K562 (cell line): ENCODE measurements at regions not wholly inside any gene's neighbourhood (a gene's known extent, or its start where the extent isn't known, plus 50 kb on each side); places are given as distances from the start of the nearest gene placed in this dataset.

ENCODE experiments used
- CLOCK ChIP-seq: fragments of 250-450 bp; sonication (Bioruptor Pico); IDR thresholded peaks from 2 replicates; pipeline ENCODE4 v1.4.0; 2020; ENCODE audit warnings: mild to moderate bottlenecking, moderate library complexity, borderline replicate concordance
- CTCF ChIP-seq, 3 experiments: IDR thresholded peaks in 2 of 3; conservative IDR thresholded peaks in 1 of 3; 2 replicates each; pipeline ENCODE4 v1.5.1; 2011 to 2012; ENCODE audit warnings: low read length in 3 of 3, mild to moderate bottlenecking in 3 of 3, control low read depth in 2 of 3, improper control_type of control experiment in 1 of 3, inconsistent platforms in 1 of 3, low read depth in 1 of 3, mixed read lengths in 1 of 3, moderate library complexity in 1 of 3; ENCODE audit not compliant: insufficient read depth in 2 of 3
- ELF2 ChIP-seq: fragments of 250-450 bp; sonication (Bioruptor Pico); IDR thresholded peaks from 2 replicates; pipeline ENCODE4 v1.5.0; 2021; ENCODE audit warnings: mild to moderate bottlenecking
- HDAC8 ChIP-seq: fragments of 450-650 bp; IDR thresholded peaks from 2 replicates; pipeline ENCODE4 v1.6.1; 2016; ENCODE audit warnings: mild to moderate bottlenecking, missing genetic modification characterization, moderate library complexity, missing compliant biosample characterization
- POLR2A ChIP-seq: fragments of 450-650 bp; conservative IDR thresholded peaks from 2 replicates; pipeline ENCODE4 v1.6.1; 2016
- SAFB ChIP-seq: fragments of 200-400 bp; formaldehyde crosslinking; IDR thresholded peaks from 2 replicates; pipeline ENCODE4 v1.6.1; 2017; ENCODE audit warnings: low read depth, low read length, borderline replicate concordance
- SIX5 ChIP-seq, 2 experiments: IDR thresholded peaks; 2 replicates each; pipeline ENCODE4 v1.6.1; 2011; ENCODE audit warnings: low read length in 2 of 2, borderline replicate concordance in 1 of 2, low read depth in 1 of 2, mild to moderate bottlenecking in 1 of 2, moderate library complexity in 1 of 2; ENCODE audit not compliant: insufficient read depth in 1 of 2
- ZKSCAN8 ChIP-seq: fragments of 200-800 bp; sonication (Bioruptor generic); IDR thresholded peaks from 2 replicates; pipeline ENCODE4 v1.6.1; 2016; ENCODE audit warnings: missing genetic modification characterization, missing compliant biosample characterization
- ZNF274 ChIP-seq: IDR thresholded peaks from 2 replicates; pipeline ENCODE4 v1.6.1; 2011; ENCODE audit warnings: low read depth, mild to moderate bottlenecking, low read length, moderate library complexity, borderline replicate concordance
- ZNF280A ChIP-seq: fragments of 450-650 bp; IDR thresholded peaks from 2 replicates; pipeline ENCODE4 v1.6.1; 2018; ENCODE audit warnings: mild to moderate bottlenecking, low read depth; ENCODE audit not compliant: partially characterized antibody
- ZNF668 ChIP-seq: fragments of 250-450 bp; sonication (Bioruptor Pico); IDR thresholded peaks from 2 replicates; pipeline ENCODE4 v1.8.0; 2022; ENCODE audit warnings: mild to moderate bottlenecking, inconsistent platforms

GRCh38 chr20:40535816-40536215 lies 153.2 kb downstream of the MAFB start:
- TF ChIP-seq CTCF (IDR thresholded peaks at IDR 0.05 in 2 of 3, conservative IDR thresholded peaks at IDR 0.05 in 1 of 3; ENCODE audit: insufficient read depth in 2 of 3, low read depth in 1 of 3, low read length in 3 of 3) = no peak
- no peak for TF ChIP-seq ZNF668 (CRISPR knock-in tag)
- no peak for TF ChIP-seq ZKSCAN8
- no peak for TF ChIP-seq POLR2A
- TF ChIP-seq CLOCK = no peak
- no peak for TF ChIP-seq ELF2 (CRISPR knock-in tag)
- no peak for TF ChIP-seq SAFB
- no peak for TF ChIP-seq ZNF280A
- TF ChIP-seq HDAC8 (tag) = no peak
- no peak for TF ChIP-seq SIX5 (IDR thresholded peaks at IDR 0.05; ENCODE audit: borderline replicate concordance in 1 of 2, insufficient read depth in 1 of 2, low read depth in 1 of 2, low read length in 2 of 2)
- no peak for TF ChIP-seq ZNF274
